H9 (cell line): ENCODE measurements at regions not wholly inside any gene's neighbourhood (a gene's known extent, or its start where the extent isn't known, plus 50 kb on each side); places are given as distances from the start of the nearest gene placed in this dataset.

Experiments
- DNase-seq: peaks from one replicate; pipeline ENCODE4 v3.0.0-alpha.2; 2017
- H2AFZ ChIP-seq: one replicate; pipeline ENCODE4 v1.6.1; 2013; ENCODE audit warnings: mild to moderate bottlenecking, low read length, control low read depth, moderate library complexity
- H2AK5ac ChIP-seq: 2 replicates; pipeline ENCODE4 v1.6.1; 2013; ENCODE audit warnings: low read length, control low read depth, mixed read lengths; ENCODE audit not compliant: insufficient read length
- H2BK120ac ChIP-seq: one replicate; pipeline ENCODE4 v1.6.1; 2013; ENCODE audit warnings: low read depth, mild to moderate bottlenecking, low read length, control low read depth, inconsistent platforms; ENCODE audit not compliant: poor library complexity, severe bottlenecking
- H2BK12ac ChIP-seq: 2 replicates; pipeline ENCODE4 v1.6.1; 2013; ENCODE audit warnings: low read length, control low read depth, mixed read lengths, low read depth; ENCODE audit not compliant: insufficient read length
- H2BK15ac ChIP-seq: 2 replicates; pipeline ENCODE4 v1.6.1; 2013; ENCODE audit warnings: low read depth, low read length, control low read depth
- H2BK20ac ChIP-seq: one replicate; pipeline ENCODE4 v1.6.1; 2013; ENCODE audit warnings: low read depth, mild to moderate bottlenecking, low read length, control low read depth, inconsistent platforms; ENCODE audit not compliant: poor library complexity, severe bottlenecking
- H2BK5ac ChIP-seq: 2 replicates; pipeline ENCODE4 v1.6.1; 2013; ENCODE audit warnings: low read length, control low read depth, mixed read lengths; ENCODE audit not compliant: insufficient read length
- H3K14ac ChIP-seq: 2 replicates; pipeline ENCODE4 v1.6.1; 2013; ENCODE audit warnings: low read length, control low read depth; ENCODE audit not compliant: insufficient read depth
- H3K18ac ChIP-seq: 2 replicates; pipeline ENCODE4 v1.6.1; 2013; ENCODE audit warnings: low read depth, mild to moderate bottlenecking, mixed read lengths, low read length, control low read depth; ENCODE audit not compliant: insufficient read length
- H3K23ac ChIP-seq: 2 replicates; pipeline ENCODE4 v1.6.1; 2013; ENCODE audit warnings: low read length, control low read depth, mixed read lengths, low read depth; ENCODE audit not compliant: insufficient read length
- H3K23me2 ChIP-seq: 2 replicates; pipeline ENCODE4 v1.6.1; 2013; ENCODE audit warnings: low read depth, mild to moderate bottlenecking, mixed read lengths, low read length, control low read depth; ENCODE audit not compliant: insufficient read length, poor library complexity, severe bottlenecking
- H3K27ac ChIP-seq: 2 replicates; pipeline ENCODE4 v1.5.1; 2013; ENCODE audit warnings: low read length, control low read depth, mixed read lengths, low read depth; ENCODE audit not compliant: insufficient read length
- H3K27me3 ChIP-seq: 2 replicates; pipeline ENCODE4 v1.6.1; 2013; ENCODE audit warnings: low read length, control low read depth, inconsistent platforms; ENCODE audit not compliant: insufficient read depth
- H3K4ac ChIP-seq: 2 replicates; pipeline ENCODE4 v1.6.1; 2013; ENCODE audit warnings: low read depth, mild to moderate bottlenecking, control low read depth, inconsistent platforms, low read length, moderate library complexity
- H3K4me1 ChIP-seq: 2 replicates; pipeline ENCODE4 v1.6.1; 2013; ENCODE audit warnings: low read length, control low read depth, inconsistent platforms; ENCODE audit not compliant: insufficient read depth
- H3K4me2 ChIP-seq: 2 replicates; pipeline ENCODE4 v1.6.1; 2013; ENCODE audit warnings: low read length, control low read depth, mixed read lengths; ENCODE audit not compliant: insufficient read length, insufficient read depth
- H3K56ac ChIP-seq: 2 replicates; pipeline ENCODE4 v1.6.1; 2013; ENCODE audit warnings: low read depth, mild to moderate bottlenecking, mixed read lengths, low read length, control low read depth; ENCODE audit not compliant: insufficient read length
- H3K79me1 ChIP-seq: 2 replicates; pipeline ENCODE4 v1.6.1; 2013; ENCODE audit warnings: low read depth, mild to moderate bottlenecking, moderate library complexity, low read length, control low read depth, inconsistent platforms; ENCODE audit not compliant: insufficient read depth, poor library complexity, severe bottlenecking
- H3K79me2 ChIP-seq: 2 replicates; pipeline ENCODE4 v1.6.1; 2013; ENCODE audit warnings: low read length, control low read depth, inconsistent platforms; ENCODE audit not compliant: insufficient read depth
- H3K9ac ChIP-seq: 2 replicates; pipeline ENCODE4 v1.6.1; 2013; ENCODE audit warnings: low read length, control low read depth, mixed read lengths; ENCODE audit not compliant: insufficient read length; ENCODE audit errors: extremely low read depth
- H3K9me3 ChIP-seq: one replicate; pipeline ENCODE4 v1.6.1; 2013; ENCODE audit warnings: low read depth, low read length, inconsistent platforms; ENCODE audit not compliant: control insufficient read depth
- H3T11ph ChIP-seq: one replicate; pipeline ENCODE4 v1.6.1; 2013; ENCODE audit warnings: mild to moderate bottlenecking, low read length, control low read depth, inconsistent platforms
- H4K20me1 ChIP-seq: one replicate; pipeline ENCODE4 v1.6.1; 2013; ENCODE audit not compliant: control insufficient read depth, insufficient read length, insufficient read depth
- H4K5ac ChIP-seq: 2 replicates; pipeline ENCODE4 v1.6.1; 2013; ENCODE audit warnings: low read depth, mild to moderate bottlenecking, mixed read lengths, low read length, control low read depth; ENCODE audit not compliant: insufficient read length
- H4K8ac ChIP-seq: replicated peaks from 2 replicates; pipeline ENCODE4 v1.6.1; 2013; ENCODE audit warnings: low read length, control low read depth, mixed read lengths, low read depth; ENCODE audit not compliant: insufficient read length
- H4K91ac ChIP-seq: 2 replicates; pipeline ENCODE4 v1.6.1; 2013; ENCODE audit warnings: low read depth, mild to moderate bottlenecking, moderate library complexity, mixed read lengths, low read length, control low read depth; ENCODE audit not compliant: insufficient read length
- H3K27ac Mint-ChIP-seq, 3 experiments: 2 replicates in 2 of 3; 3 replicates in 1 of 3; pipeline ENCODE4 v1.8.0; 2020 to 2021; ENCODE audit warnings: mixed read lengths in 3 of 3, mild to moderate bottlenecking in 1 of 3, moderate library complexity in 1 of 3
- H3K27me3 Mint-ChIP-seq: 2 replicates; pipeline ENCODE4 v1.8.0; 2021; ENCODE audit warnings: low read depth, mild to moderate bottlenecking, moderate library complexity, mixed read lengths
- H3K36me3 Mint-ChIP-seq, 3 experiments: 2 replicates in 2 of 3; 3 replicates in 1 of 3; pipeline ENCODE4 v1.8.0; 2020 to 2021; ENCODE audit warnings: low read depth in 3 of 3, mixed read lengths in 3 of 3; ENCODE audit not compliant: insufficient read depth in 1 of 3
- H3K4me1 Mint-ChIP-seq, 2 experiments: 2 replicates each; pipeline ENCODE4 v1.8.0; 2020; ENCODE audit warnings: mixed read lengths in 2 of 2
- H3K4me3 Mint-ChIP-seq, 2 experiments: 2 replicates in 1 of 2; 3 replicates in 1 of 2; pipeline ENCODE4 v1.8.0; 2020 to 2021; ENCODE audit warnings: mild to moderate bottlenecking in 2 of 2, mixed read lengths in 2 of 2, moderate library complexity in 1 of 2
- H3K9me3 Mint-ChIP-seq, 2 experiments: 2 replicates in 1 of 2; 3 replicates in 1 of 2; pipeline ENCODE4 v1.8.0; 2020; ENCODE audit warnings: mild to moderate bottlenecking in 2 of 2, mixed read lengths in 2 of 2, moderate library complexity in 1 of 2
- WGBS: extraction: QIAGEN DNeasy Blood & Tissue Kit; methylation state at CpG from one replicate; pipeline ENCODE4 v1.1.7; 2013; ENCODE audit warnings: missing lambda C conversion rate, low lambda C conversion rate, mixed read lengths; ENCODE audit not compliant: insufficient read length; ENCODE audit errors: extremely low coverage; 5-methylcytosine and 5-hydroxymethylcytosine counted together
- TF ChIP-seq, protein P1 (sequence below): fragments of 200-600 bp; sonication (generic); conservative IDR thresholded peaks from 3 replicates; pipeline ENCODE4 v1.8.0; 2021; ENCODE audit warnings: antibody characterized with exemption, mild to moderate bottlenecking

DNA sequence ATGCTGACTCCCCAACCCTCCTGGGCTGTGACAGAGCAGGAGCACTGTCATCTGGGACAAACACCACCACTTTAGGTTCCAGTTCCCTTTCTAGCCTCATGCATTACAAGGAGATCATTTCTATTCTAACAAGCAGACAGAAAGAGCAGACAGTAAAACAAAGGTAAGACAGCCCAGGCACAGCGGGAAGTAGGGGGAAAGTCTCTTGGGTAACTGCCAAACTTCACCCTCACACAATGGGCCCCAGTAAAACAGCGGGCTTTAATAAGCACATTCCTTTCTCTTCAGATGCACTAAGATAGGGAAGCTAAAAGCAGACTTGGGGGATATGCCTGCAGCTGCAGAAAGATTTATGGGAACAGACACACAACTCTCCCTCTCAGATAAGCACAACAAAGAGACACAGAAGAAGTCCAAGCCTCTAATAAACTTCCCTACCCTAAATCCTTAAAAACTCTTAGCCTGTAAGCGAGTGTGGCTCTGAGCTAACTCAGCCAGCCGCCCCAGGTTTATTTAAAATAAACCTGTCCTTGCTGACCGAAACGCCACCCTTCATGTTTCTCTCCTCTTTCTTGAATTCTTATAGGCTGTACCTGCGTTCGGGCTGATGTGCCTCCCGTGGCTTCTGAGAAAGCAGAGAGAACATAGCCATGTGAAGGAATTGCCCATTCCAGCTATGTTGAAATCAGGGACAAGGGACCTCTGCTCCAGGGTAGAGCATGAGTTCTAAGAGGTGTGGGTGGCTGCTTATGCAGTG lies 726.8 kb upstream of the DDX18 start:
- H3K27me3 ChIP-seq, result no peaks in the 10 kb centered on the region; the same call in 1 of the 2 replicates
- H3K9me3 ChIP-seq, result no peaks in the 10 kb centered on the region
- no peak overlapping the region for H2BK120ac ChIP-seq
- peak overlapping the region; percentile 34 for H3K4me2 ChIP-seq
- H4K20me1 ChIP-seq, result no peaks in the 10 kb centered on the region
- Mint-ChIP-seq H3K27ac (peak overlapping the region in 2 of 3 experiments; percentile 62 to 78; a peak in 5 of 7 replicates), H3K36me3 (no peaks in the 10 kb centered on the region), H3K9me3 (no peaks in the 10 kb centered on the region), H3K4me3 (peak overlapping the region; percentile 2 to 5; a peak in 3 of 5 replicates), H3K4me1 (peaks cover 38% of the 10 kb centered on the region in 2 experiments), H3K27me3 (peaks cover 77% of the 10 kb centered on the region)
- no peak overlapping the region for H3K56ac ChIP-seq
- H2BK15ac ChIP-seq, result no peak overlapping the region
- no peak overlapping the region for H3K18ac ChIP-seq
- no peak overlapping the region for H3K23ac ChIP-seq
- H2BK12ac ChIP-seq, result no peak overlapping the region
- TF ChIP-seq, protein P1, sequence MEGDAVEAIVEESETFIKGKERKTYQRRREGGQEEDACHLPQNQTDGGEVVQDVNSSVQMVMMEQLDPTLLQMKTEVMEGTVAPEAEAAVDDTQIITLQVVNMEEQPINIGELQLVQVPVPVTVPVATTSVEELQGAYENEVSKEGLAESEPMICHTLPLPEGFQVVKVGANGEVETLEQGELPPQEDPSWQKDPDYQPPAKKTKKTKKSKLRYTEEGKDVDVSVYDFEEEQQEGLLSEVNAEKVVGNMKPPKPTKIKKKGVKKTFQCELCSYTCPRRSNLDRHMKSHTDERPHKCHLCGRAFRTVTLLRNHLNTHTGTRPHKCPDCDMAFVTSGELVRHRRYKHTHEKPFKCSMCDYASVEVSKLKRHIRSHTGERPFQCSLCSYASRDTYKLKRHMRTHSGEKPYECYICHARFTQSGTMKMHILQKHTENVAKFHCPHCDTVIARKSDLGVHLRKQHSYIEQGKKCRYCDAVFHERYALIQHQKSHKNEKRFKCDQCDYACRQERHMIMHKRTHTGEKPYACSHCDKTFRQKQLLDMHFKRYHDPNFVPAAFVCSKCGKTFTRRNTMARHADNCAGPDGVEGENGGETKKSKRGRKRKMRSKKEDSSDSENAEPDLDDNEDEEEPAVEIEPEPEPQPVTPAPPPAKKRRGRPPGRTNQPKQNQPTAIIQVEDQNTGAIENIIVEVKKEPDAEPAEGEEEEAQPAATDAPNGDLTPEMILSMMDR, result no peak
- H4K5ac ChIP-seq, result no peak overlapping the region
- H3K23me2 ChIP-seq, result no peaks in the 10 kb centered on the region
- H3K27ac ChIP-seq, result no peak overlapping the region
- H2AK5ac ChIP-seq, result no peak overlapping the region
- no peak overlapping the region for H3K14ac ChIP-seq
- H2AFZ ChIP-seq, result no peak overlapping the region
- H2BK5ac ChIP-seq, result no peak overlapping the region
- DNase-seq, result peak; percentile 58
- no peaks in the 10 kb centered on the region for H3K79me2 ChIP-seq
- H3K4me1 ChIP-seq, result peaks cover 3% of the 10 kb centered on the region; the same call in 1 of the 2 replicates
- H3K4ac ChIP-seq, result no peak overlapping the region
- no peak overlapping the region for H3K9ac ChIP-seq
- no CpG with 5 or more reads among the region's 9 CpGs for WGBS
- H4K8ac ChIP-seq, result no peak overlapping the region
- H3K79me1 ChIP-seq, result no peaks in the 10 kb centered on the region
- no peak overlapping the region for H4K91ac ChIP-seq
- no peak overlapping the region for H2BK20ac ChIP-seq
- H3T11ph ChIP-seq, result no peak overlapping the region
